Thymus (tissue), 11 donors: ENCODE measurements at regions not wholly inside any gene's neighbourhood (a gene's known extent, or its start where the extent isn't known, plus 50 kb on each side); places are given as distances from the start of the nearest gene placed in this dataset.

Experiments
- DNase-seq, 9 donors: peaks; one replicate each; pipeline ENCODE4 v3.0.0-alpha.2; 2013; ENCODE audit warnings: low spot score in 9 of 9, low read depth in 6 of 9, missing footprints in 1 of 9
- H3K27ac ChIP-seq, 2 donors: one replicate each; pipeline ENCODE4 v1.5.1; 2013; ENCODE audit warnings: control low read depth in 1 of 2, low read depth in 1 of 2, low read length in 1 of 2, mild to moderate bottlenecking in 1 of 2, moderate library complexity in 1 of 2
- H3K27me3 ChIP-seq, 2 donors: one replicate each; pipeline ENCODE4 v1.5.1; 2013; ENCODE audit warnings: low read length in 1 of 2; ENCODE audit not compliant: control insufficient read depth in 2 of 2, insufficient read depth in 1 of 2
- H3K36me3 ChIP-seq, 2 donors: one replicate each; pipeline ENCODE4 v1.5.1; 2013; ENCODE audit warnings: low read length in 1 of 2, mild to moderate bottlenecking in 1 of 2, moderate library complexity in 1 of 2; ENCODE audit not compliant: control insufficient read depth in 2 of 2, insufficient read depth in 2 of 2
- H3K4me1 ChIP-seq, 2 donors: one replicate each; pipeline ENCODE4 v1.5.1; 2013; ENCODE audit warnings: low read length in 2 of 2; ENCODE audit not compliant: control insufficient read depth in 2 of 2, insufficient read depth in 2 of 2
- H3K4me3 ChIP-seq, 2 donors: one replicate each; pipeline ENCODE4 v1.5.1; 2013; ENCODE audit warnings: low read length in 2 of 2, control low read depth in 1 of 2, mild to moderate bottlenecking in 1 of 2
- H3K9me3 ChIP-seq, 2 donors: one replicate each; pipeline ENCODE4 v1.5.1; 2013; ENCODE audit warnings: low read length in 1 of 2, mild to moderate bottlenecking in 1 of 2; ENCODE audit not compliant: control insufficient read depth in 2 of 2, insufficient read depth in 1 of 2
- WGBS: extraction: QIAGEN DNeasy Blood & Tissue Kit; methylation state at CpG from one replicate; pipeline ENCODE4 v1.1.7; 2013; 5-methylcytosine and 5-hydroxymethylcytosine counted together
- donor health status: healthy.

- no peaks in the 10 kb centered on the region for H3K9me3 ChIP-seq
- H3K27ac ChIP-seq, result no peak overlapping the region
- no peaks in the 10 kb centered on the region for H3K27me3 ChIP-seq
- no peak for DNase-seq
- no peaks in the 10 kb centered on the region for H3K36me3 ChIP-seq
- no peak overlapping the region for H3K4me3 ChIP-seq
- peaks cover 4 to 25% of the 10 kb centered on the region in 2 donors for H3K4me1 ChIP-seq
- 97% methylated on average over 1 of the region's 1 CpG for WGBS
These were observed 701.3 kb downstream of the UQCRFS1 start for GRCh38 chr19:28511655-28512054.

GRCh38 chr19:28509079-28509895 lies 703.7 kb downstream of the UQCRFS1 start:
- Histone ChIP-seq H3K9me3 (no peaks in the 10 kb centered on the region), H3K4me3 (no peak overlapping the region), H3K36me3 (no peaks in the 10 kb centered on the region), H3K27me3 (no peaks in the 10 kb centered on the region), H3K27ac (no peak overlapping the region), H3K4me1 (peaks cover 8 to 43% of the 10 kb centered on the region in 2 donors)
- WGBS, result 92% methylated on average over 15 of the region's 15 CpGs
- peak in 1 of 9 donors; percentile 25 for DNase-seq

- H3K9me3 ChIP-seq, result no peaks in the 10 kb centered on the region
- H3K4me1 ChIP-seq, result peaks cover 8 to 46% of the 10 kb centered on the region in 2 donors
- WGBS, result 95% methylated on average over 3 of the region's 3 CpGs
- H3K4me3 ChIP-seq, result no peak overlapping the region
- no peak for DNase-seq
- H3K27ac ChIP-seq, result no peak overlapping the region
- no peaks in the 10 kb centered on the region for H3K36me3 ChIP-seq
- H3K27me3 ChIP-seq, result no peaks in the 10 kb centered on the region
These were observed 704.3 kb downstream of the UQCRFS1 start for GRCh38 chr19:28508666-28509065.

- Histone ChIP-seq H3K27me3 (no peaks in the 10 kb centered on the region), H3K4me3 (no peak overlapping the region), H3K27ac (no peak overlapping the region), H3K9me3 (no peaks in the 10 kb centered on the region), H3K4me1 (peaks cover 30 to 71% of the 10 kb centered on the region in 2 donors), H3K36me3 (no peaks in the 10 kb centered on the region)
- WGBS, result 85% methylated on average over 2 of the region's 2 CpGs
- DNase-seq, result no peak
These were observed 707.0 kb downstream of the UQCRFS1 start for GRCh38 chr19:28505933-28506332.

GRCh38 chr19:28505134-28505533 lies 707.8 kb downstream of the UQCRFS1 start:
- 94% methylated on average over 3 of the region's 3 CpGs for WGBS
- H3K4me3 ChIP-seq, result no peak overlapping the region
- no peak for DNase-seq
- H3K27me3 ChIP-seq, result no peaks in the 10 kb centered on the region
- H3K27ac ChIP-seq, result no peak overlapping the region
- peaks cover 38 to 79% of the 10 kb centered on the region in 2 donors for H3K4me1 ChIP-seq
- peaks cover 0 to 3% of the 10 kb centered on the region in 2 donors for H3K9me3 ChIP-seq
- H3K36me3 ChIP-seq, result no peaks in the 10 kb centered on the region

GRCh38 chr19:28504727-28505126 lies 708.2 kb downstream of the UQCRFS1 start:
- Histone ChIP-seq H3K9me3 (peaks cover 0 to 3% of the 10 kb centered on the region in 2 donors), H3K4me1 (peaks cover 43 to 83% of the 10 kb centered on the region in 2 donors), H3K36me3 (no peaks in the 10 kb centered on the region), H3K4me3 (no peak overlapping the region), H3K27ac (no peak overlapping the region), H3K27me3 (no peaks in the 10 kb centered on the region)
- DNase-seq, result no peak
- WGBS, result 97% methylated on average over 3 of the region's 3 CpGs

- H3K4me3 ChIP-seq, result no peak overlapping the region
- WGBS, result 80% methylated on average over 3 of the region's 3 CpGs
- no peak overlapping the region for H3K27ac ChIP-seq
- H3K9me3 ChIP-seq, result peaks cover 0 to 3% of the 10 kb centered on the region in 2 donors
- H3K27me3 ChIP-seq, result no peaks in the 10 kb centered on the region
- no peaks in the 10 kb centered on the region for H3K36me3 ChIP-seq
- H3K4me1 ChIP-seq, result peaks cover 48 to 83% of the 10 kb centered on the region in 2 donors
- no peak for DNase-seq
These were observed 708.8 kb downstream of the UQCRFS1 start for GRCh38 chr19:28504139-28504538.

- Histone ChIP-seq H3K9me3 (peaks cover 0 to 3% of the 10 kb centered on the region in 2 donors), H3K27ac (peak overlapping the region in 1 of 2 donors; percentile 70), H3K4me3 (no peak overlapping the region), H3K4me1 (peaks cover 50 to 81% of the 10 kb centered on the region in 2 donors), H3K27me3 (no peaks in the 10 kb centered on the region), H3K36me3 (no peaks in the 10 kb centered on the region)
- no peak for DNase-seq
- 93% methylated on average over 15 of the region's 15 CpGs for WGBS
These were observed 709.8 kb downstream of the UQCRFS1 start for GRCh38 chr19:28502879-28503734.

- H3K27me3 ChIP-seq, result no peaks in the 10 kb centered on the region
- H3K4me3 ChIP-seq, result no peak overlapping the region
- 44% methylated on average over 3 of the region's 3 CpGs for WGBS
- H3K4me1 ChIP-seq, result peaks cover 46 to 78% of the 10 kb centered on the region in 2 donors
- DNase-seq, result peak in 5 of 9 donors; percentile 53 to 78 (median 62)
- H3K9me3 ChIP-seq, result peaks cover 0 to 3% of the 10 kb centered on the region in 2 donors
- H3K36me3 ChIP-seq, result no peaks in the 10 kb centered on the region
- peak overlapping the region; percentile 87 to 92 for H3K27ac ChIP-seq
These were observed 711.0 kb downstream of the UQCRFS1 start for GRCh38 chr19:28501976-28502375.
